ENCODE measurements at regions not wholly inside any gene's neighbourhood (a gene's known extent, or its start where the extent isn't known, plus 50 kb on each side); places are given as distances from the start of the nearest gene placed in this dataset.
"Not testable (repeated sequence)": the region's sequence is repeated elsewhere in the genome, so short reads cannot be mapped to it uniquely, and the experiment has no call there.

DNA sequence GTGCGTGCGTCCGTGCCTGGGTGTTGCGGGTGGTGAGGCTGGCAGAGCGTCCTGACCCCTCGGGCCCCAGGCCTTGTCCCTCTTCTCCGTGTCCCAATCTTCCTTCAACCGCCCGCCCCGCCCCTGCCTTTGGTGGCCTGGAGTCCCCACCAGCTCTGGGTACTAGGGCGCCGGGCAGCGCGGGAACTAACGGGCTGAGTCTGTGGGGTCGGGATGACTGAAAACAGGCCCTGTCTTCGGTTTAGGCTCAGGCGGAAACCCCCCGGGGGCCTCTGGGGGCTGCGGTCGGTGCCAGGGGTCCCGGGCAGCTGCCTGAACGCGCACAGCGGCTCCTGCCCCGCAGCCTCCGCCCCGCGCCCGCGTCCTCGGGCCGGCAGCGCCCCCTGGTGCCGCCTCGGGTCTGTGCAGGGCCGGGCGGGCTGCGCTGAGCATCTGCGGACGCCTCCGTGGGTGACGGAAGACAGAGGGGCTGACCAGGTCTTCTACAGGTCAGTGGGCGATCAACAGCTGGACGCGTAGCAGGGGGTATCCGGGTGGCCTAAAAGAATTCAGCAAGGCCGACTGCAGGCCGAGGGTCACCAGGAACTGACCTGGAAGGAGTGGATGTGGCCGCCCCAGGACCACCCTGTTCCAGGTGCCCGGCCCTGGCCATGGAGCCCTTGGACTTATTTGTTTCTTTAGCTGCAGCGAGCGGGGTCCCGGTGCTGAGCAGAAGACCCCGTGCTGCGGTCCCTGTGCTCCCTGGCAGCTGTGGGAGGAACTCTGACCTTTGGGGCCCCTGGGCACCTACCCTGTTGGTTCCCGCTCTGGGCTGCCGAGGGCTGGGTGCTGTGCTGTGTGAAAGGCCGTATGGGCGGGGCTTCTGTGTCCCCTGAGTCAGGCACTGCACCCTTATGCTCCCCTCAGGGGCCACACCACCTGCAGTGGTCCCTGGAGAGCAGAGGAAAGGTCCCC lies 130.2 kb upstream of the LPCAT1 start:
- not testable (repeated sequence) for DNase-seq (ENCODE audit: low read depth, low spot score)

DNA sequence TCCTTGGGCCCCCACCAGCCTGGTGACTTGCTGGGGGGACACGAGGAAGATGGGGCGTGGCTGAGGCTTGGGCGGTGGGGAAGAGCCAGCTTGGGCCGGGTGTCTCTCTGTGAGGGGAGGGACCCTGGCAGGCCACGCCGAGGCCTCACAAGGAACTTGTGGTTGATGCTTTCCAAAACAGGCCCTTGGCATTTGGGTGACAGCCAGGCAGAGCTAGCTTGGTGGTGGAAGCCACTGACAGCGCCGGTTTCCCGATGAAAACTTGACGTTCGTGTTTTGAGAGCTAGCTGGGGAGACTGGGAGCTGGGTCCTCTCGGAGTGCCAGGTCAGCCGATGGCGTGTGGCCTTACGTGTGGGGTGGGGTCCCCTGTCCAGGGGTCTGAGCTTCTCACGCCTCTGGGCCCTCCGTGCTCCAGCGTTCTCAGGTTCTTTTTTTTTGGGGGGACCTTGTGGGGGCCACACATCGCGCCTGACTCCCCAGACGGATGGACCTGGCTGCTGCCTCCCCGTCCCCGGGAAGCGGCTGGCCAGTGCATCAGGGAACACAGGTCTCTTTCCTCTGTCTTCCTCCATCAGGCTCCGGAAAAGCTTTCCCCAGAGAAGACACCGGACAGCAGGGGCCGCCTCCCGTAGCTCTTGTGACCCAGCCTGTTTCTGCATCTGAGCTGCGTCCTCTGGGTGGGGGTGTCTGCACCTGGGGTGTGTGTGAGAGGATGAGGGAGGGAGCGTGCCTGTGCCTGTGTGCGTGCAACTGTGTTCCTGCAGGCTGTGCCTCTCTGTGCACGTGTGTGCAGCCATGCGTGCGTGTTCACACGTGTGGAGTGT lies 129.3 kb upstream of the LPCAT1 start:
- no peak for DNase-seq (ENCODE audit: low read depth, low spot score)

DNA sequence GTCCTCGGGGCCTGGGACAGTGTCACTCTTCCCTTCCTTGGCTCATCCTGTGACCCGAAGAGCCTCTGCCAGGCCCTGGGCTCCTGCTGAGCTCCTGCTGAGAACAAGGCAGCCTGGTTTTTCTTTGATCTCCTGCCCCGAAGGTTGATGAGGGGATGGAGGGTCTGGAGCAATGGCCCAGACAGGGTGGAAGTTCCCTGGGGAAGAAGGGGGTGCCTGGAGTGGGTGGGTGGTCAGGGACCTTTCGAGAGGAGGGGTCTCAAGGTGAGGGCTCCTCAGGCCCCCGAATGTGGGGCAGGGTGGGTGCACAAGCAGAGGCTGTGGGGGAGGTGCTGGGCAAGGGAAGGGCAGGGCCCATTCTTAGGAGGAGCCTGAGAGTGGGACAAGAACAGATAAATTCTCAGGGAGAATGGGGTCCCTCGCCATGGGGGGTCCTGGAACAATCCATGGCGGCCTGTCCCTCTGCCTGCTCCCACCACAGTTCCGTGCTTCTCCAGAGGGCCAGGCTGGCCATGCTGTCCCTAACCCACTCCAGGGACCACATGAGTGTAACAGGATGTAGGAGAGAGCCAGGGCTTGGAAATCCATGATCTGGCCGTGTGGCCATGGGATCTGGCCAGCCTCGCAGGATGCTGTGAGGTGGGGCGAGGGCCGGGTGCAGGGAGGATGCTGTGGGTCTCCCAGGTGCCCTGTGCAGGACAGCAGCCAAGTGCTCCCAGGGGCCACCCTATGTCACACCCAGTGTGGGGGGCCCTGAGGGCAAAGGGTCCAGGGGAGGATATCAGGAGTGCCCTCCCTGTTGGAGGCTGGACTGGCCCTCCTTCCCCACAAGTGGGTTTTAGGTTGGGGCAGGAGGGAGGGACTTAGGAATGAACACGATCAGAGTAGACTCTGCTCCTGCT lies 128.5 kb upstream of the LPCAT1 start:
- DNase-seq (ENCODE audit: low read depth, low spot score) = no peak

DNA sequence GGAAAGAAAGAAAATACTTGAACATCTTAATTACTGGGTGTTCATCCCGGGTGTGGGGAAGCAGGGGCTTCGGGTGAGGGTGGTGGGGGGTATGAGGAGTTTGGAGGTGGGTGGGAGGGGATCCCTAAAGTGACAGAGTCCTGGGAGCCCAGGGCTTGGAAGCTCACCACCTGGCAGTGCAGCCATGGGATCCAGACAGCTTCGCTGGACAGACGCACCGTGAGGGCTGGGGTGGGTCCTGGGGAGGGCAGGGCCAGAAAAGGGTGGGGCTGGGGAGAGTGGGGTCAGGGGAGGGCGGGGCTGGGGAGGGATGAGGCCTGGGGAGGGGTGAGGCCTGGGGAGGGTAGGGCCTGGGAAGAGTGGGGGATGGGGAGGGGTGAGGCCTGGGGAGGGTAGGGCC lies 127.5 kb upstream of the LPCAT1 start:
- DNase-seq (ENCODE audit: low read depth, low spot score) = no peak

DNA sequence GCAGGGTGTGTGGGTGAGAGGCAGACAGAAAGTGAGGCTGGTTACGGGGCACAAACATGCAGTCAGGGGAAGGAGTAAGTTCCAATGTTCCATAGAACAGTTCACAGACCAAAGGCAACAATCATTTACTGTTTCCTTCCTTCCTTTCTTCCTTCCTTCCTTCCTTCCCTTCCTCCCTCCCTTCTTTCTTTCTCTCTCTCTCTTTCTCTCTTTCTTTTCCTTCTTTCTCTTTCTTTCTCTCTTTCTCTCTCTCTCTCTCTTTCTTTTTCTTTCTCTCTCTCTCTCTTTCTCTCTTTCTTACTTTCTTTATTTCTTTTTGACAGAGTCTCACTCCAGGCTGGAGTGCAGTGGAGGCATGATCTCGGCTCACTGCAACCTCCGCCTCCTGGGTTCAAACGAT lies 125.8 kb upstream of the LPCAT1 start:
- no peak for DNase-seq (ENCODE audit: low read depth, low spot score)

DNA sequence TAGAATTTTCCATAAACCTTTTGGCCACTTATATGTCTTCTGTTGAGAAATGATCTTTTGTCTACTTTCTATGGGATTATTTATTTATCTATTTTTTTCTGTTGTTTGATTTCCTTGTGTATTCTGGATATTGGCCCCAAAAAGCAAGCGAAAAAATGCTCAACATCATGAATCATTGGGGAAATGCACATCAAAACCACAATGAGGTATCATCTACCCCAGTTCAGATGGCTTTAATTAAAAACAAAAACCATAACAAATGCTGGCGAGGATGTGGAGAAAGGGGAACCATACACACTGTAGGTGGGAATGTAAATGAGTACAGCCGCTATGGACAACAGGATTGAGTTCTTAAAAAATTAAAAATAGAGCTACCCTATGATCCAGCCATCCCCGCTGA lies 125.0 kb upstream of the LPCAT1 start:
- no peak for DNase-seq (ENCODE audit: low read depth, low spot score)

DNA sequence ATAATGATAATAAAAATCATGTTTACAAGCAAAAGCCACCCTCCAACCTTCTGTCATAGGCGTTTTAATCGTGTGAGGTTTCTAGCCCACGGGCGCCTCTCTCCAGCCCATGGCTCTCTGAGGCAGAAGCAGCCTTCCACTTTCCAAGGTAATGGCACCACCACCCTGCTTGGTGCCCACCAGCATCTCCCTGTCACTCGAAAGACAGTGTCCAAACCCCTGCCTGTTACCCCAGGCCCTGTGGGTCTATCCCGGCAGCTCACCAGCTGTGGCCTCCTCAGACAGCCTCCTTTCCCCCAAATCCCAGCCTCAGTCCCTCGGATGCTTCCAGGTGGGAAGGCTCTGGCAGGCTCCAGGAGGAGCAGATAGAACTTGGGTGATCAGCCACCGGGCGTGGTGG lies 123.8 kb upstream of the LPCAT1 start:
- DNase-seq (ENCODE audit: low read depth, low spot score) = no peak

DNA sequence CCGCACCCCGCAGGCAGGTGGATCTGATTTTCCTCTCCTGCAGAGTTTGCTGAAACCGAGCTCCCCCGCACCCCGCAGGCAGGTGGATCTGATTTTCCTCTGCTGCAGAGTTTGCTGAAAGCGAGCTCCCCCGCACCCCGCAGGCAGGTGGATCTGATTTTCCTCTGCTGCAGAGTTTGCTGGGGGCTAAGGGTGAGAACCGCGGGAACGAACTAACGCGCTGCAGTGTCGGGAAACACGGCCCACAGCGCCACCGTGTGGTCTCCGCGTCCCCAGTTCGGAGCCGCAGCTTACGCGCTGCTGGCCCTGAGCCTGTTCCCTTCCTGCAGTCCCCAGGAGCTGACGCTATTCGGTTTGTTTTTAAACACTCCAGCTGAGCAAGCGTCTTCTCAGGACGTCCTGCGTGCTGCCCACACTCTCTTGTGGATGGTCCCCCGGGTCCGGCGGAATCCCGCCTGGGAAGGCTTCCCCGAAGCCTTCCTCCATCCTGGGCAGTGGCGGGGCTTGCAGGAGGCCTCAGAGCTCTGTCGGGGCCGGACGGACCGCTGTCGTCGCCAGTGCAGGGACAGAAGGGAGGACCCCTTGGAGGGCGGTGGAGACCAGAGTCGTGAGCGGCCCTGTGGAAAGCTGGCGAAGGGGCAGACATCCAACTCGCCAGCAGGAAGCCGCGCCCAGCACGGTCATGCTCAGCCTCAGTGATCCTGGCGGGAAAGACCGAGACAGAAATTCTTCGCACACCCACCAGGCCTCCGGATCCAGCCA lies 121.2 kb upstream of the LPCAT1 start:
- peak; percentile 49 for DNase-seq (ENCODE audit: low read depth, low spot score)

DNA sequence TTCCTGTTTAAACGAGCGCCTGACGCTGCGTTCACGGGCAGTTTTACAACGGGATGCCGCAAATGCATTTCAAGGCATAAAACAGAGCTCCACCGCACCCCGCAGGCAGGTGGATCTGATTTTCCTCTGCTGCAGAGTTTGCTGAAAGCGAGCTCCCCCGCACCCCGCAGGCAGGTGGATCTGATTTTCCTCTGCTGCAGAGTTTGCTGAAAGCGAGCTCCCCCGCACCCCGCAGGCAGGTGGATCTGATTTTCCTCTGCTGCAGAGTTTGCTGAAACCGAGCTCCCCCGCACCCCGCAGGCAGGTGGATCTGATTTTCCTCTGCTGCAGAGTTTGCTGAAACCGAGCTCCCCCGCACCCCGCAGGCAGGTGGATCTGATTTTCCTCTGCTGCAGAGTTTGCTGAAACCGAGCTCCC lies 120.6 kb upstream of the LPCAT1 start:
- DNase-seq (ENCODE audit: low read depth, low spot score) = not testable (repeated sequence)

DNA sequence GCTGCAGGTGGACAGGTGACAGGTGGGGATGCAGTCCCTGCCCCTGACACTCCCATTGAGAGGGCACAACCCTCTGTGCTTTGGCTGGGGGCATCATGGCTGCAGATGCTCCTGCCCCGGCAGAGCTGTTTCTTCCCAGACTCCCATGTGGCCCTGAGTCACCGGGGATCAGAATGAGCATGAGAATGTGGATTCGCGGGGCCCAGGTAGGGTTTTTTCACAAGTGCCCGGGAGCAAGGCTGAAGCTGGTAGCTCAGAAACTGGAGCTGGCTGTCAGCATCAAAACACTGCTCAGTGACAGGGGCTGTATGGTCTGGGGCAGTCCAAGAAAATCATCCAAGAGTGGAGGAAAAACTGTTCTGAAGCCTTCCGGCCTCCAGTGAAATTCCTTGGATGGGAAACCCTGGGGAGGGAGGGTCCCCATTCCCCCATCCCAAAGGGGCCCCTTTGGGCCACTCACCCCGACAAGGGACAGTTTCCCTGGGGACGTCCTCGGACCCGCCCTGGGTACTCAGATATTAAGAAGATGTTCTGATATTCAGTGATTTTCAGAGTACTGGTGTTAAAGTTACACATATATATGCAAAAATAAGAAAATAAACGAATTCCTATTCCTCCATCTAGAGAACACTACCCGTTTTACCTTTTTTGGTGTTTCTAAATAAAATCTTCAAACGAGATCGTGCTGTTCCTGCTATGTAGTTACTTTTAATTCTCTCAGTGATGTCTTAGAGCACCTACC lies 120.1 kb upstream of the LPCAT1 start:
- no peak for DNase-seq (ENCODE audit: low read depth, low spot score)

DNA sequence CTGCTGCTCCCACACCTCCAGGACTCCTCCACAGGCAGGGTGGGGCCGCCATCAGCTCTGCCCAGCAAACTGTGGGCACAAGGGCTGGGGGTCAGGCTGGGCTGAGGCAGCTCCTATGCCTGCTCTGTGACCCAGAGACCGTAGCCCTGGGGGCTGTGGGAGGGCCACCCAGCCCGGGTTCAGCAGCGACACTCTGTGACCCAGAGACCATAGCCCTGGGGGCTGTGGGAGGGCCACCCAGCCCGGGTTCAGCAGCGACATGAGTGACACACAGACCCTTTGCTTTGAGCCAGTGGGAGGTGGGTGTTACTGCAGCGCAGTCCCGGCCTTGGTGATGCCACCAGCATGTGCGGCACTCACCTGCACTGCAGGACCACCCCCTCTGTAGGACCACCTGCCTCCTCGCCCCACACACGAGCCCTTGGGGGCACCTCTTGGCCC lies 118.9 kb upstream of the LPCAT1 start:
- DNase-seq (ENCODE audit: low read depth, low spot score) = no peak

DNA sequence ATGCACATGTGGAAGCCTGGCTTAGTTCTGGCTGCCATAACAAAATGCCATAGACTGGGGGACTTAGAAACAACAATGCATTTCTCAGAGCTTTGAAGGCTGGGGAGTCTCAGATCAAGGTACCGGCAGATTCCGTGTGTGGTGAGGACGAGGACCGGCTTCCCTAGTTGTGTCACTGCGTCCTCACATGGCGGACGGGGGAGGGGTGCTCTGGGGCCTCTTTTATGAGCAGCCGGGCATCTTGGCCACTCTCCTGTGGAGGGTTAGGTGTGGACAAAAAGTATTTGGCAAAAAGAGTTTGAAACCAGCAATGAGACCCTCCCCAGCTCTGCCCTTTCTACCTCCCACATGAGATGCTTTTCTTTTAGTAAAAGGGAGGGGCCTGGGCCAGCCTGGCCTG lies 118.5 kb upstream of the LPCAT1 start:
- no peak for DNase-seq (ENCODE audit: low read depth, low spot score)

DNA sequence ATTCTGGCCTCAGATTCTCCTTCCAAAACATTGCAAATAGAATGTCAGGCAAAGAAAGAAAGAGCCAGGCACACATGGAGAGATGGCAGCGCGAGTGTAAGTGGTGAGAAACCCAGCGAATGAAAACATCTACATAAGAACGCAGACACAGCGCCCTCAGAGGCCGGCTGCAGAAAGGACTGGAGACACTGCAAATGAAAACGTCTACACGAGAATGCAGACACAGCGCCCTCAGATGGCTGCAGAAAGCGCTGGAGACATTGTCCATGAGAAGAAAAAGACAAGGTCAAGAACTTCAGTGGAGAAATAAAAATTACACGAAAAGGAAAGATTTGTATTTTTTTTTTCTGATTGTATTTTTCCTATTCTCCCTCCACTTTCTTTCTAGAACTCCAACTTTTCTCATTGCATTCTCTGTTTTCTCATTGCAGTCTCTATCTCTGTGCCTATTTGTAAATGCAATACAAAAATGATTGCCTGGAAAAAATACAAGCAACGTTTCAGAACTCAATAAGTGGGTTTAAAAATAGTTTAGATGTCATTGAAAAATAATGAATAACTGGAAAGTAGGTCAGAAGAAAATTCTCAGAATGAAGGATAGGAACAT lies 117.9 kb upstream of the LPCAT1 start:
- DNase-seq (ENCODE audit: low read depth, low spot score) = peak; percentile 47

DNA sequence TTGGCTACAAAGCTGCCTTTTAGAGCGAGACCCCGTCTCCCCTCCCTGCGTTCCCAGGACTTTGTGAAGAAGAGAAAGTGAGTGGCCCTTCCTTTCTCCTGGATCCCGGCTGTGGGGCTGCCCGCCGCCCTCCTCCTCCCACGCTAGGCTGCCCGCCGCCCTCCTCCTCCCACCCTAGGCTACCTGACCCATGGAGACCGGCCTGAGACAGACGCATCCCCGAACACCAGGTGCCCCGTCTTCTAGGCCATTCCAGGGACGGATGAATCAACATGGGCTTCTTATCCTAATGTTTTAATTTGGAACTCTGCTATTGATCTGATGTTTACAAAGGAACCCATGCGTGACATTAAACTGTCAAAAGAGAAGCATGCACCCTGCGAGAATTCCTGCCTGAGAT lies 117.3 kb upstream of the LPCAT1 start:
- no peak for DNase-seq (ENCODE audit: low read depth, low spot score)

DNA sequence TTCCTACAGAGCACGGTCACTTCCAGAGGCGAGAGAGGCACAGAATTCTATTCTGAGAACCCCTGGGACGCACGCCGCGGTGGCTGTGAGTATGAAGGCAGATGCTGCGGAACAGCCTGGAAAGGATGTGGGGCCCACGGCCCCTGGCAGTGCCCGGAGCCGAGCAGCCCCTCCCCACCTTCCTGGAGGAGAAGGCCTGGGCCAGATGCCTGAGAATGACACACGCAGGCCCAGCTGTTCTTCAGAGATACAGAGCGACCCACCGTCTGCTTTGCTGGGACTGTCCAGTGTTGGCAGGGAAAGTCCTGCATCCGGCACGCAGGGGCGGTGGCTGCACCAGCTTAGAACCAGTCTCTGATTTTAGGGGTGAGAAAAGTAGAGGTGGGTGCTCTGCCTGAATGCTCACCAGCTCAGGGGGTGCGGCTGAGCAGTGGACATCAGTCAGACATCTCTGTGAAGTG lies 116.7 kb upstream of the LPCAT1 start:
- no peak for DNase-seq (ENCODE audit: low read depth, low spot score)

DNA sequence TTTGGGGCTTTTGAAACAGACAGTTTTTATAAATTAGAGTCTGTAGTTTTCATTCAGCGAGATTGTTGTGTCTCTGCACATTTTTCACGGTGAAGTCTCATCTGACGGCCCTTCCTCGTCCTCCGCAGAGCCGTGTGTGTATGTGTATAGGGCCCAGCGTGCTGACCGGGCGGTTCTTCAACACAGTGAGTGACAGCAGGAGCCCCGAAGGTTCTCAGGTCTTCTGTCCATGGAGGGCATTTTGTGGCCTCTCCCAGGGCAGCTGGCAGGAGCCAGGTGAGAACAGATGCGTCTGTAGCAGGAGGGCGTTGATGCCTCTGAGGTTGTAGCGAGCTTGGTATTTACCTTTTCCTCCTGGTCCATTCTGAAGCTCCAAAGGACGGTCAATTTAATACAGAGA lies 116.0 kb upstream of the LPCAT1 start:
- DNase-seq (ENCODE audit: low read depth, low spot score) = no peak

DNA sequence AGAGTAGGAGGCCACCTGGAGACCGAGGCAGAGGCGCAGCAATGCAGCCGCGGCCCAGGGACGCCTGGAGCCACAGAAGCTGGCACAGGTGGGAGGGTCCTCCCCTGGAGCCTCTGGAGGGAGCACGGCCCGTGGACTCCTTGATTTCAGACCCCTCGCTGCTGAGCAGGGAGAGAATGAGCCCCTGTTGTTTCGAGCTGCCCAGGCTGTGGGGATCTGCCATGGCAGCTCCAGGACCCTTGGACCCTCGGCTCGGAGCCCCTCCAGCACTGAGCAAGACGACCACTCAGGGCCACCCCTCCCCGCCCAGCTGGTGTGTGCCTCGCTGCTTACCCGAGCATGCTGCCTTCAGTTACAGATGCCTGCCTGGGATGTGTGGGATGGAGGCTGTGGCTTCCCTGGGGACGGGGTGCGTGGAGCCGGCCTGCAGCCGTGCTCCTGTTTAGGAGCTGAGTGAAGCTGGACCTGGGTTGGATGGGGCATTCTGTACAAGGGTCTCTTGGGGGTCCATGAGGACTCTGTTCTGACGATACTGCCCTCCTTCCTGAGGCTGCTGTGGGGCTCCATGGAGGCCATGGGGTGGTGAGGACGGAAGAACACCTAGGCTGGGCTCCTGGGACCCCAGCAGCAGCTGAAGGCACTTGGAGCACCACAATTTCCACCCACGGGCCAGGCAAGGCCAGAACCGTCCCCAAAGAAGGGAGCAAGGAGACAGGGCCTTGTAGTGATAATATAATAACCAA lies 115.1 kb upstream of the LPCAT1 start:
- DNase-seq (ENCODE audit: low read depth, low spot score) = no peak

DNA sequence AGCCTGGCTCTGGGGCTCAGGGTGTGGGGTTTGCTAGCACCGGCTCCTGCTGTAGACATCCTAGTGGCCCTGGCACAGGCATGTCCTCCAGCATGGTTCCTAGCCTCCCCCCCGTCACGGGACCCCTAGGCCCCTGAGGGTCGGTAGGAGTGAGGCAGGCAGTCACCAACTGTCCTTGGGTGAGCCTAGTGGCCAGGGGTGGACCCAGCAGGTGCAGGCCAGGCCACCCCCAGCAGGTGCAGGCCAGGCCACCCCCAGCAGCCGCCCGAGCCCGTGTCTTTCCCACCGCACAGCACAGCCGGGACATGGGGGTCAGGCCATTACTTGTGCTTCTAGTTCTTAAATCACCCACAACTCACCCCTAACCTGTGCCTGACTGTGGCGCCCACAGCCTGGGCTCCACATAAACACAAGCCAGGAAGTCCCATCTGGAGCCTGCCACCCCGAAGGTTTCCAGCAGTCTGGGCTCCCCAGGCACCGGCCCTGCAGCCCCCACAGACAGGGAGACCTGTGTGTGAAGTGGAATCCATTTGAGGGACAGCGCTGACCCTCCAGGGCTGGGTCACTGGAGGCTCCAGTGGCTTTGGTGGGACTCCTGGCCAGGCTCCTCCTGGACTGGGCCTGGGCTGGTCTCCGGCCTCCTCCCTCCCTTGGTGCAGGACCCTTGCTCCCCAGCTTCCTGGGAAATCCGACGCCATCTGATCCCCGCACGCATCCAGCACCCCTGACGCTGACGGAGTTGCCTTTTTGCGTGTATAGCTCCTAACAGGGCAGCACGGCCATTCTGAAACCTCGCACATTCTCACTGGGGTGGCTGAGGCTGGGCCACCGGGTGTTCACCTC lies 114.1 kb upstream of the LPCAT1 start:
- no peak for DNase-seq (ENCODE audit: low read depth, low spot score)
